ENCODE measurements at regions not wholly inside any gene's neighbourhood (a gene's known extent, or its start where the extent isn't known, plus 50 kb on each side); places are given as distances from the start of the nearest gene placed in this dataset.

GRCh38 chr5:10844016-10844415 is 83.0 kb upstream of the DAP start:
- no peak for TF ChIP-seq CTCF (IDR thresholded peaks at IDR 0.05)
- no peak for TF ChIP-seq POLR2A (IDR thresholded peaks at IDR 0.05)

All from thyroid gland (tissue), 4 donors.